ENCODE measurements at regions not wholly inside any gene's neighbourhood (a gene's known extent, or its start where the extent isn't known, plus 50 kb on each side); places are given as distances from the start of the nearest gene placed in this dataset.

DNA sequence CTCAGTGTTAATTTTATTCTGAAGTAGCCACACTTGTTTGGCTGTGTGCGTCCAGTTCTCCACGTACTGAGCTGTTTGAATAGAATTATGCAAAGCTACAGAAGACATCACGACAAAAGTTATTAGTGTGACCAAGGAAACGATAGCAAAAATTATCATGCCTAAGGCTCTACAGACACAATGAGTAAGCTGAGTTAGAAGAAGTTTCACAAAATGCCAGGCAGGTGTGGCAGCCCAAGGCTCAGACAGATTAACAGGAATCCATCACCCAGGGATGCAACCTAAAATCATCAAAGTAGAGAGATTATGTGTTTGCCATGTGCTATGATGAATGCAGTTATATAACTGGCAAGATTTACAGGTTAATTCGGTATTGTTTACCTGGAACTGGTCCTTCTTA is 73.1 kb upstream of the INCENP start:
- TF ChIP-seq SIN3A (IDR thresholded peaks at IDR 0.05; ENCODE audit: borderline replicate concordance, insufficient read depth, low read length) (no peak), POLR2AphosphoS5 (IDR thresholded peaks at IDR 0.05; ENCODE audit: low read depth, low read length) (no peak), TAF1 (IDR thresholded peaks at IDR 0.05; ENCODE audit: borderline replicate concordance, insufficient read depth, low read length) (no peak), FOXP2 (optimal IDR thresholded peaks at IDR 0.05; ENCODE audit: borderline replicate concordance, extremely low read depth, extremely low read length, insufficient read depth) (no peak)
- TF ChIP-seq, protein P1, sequence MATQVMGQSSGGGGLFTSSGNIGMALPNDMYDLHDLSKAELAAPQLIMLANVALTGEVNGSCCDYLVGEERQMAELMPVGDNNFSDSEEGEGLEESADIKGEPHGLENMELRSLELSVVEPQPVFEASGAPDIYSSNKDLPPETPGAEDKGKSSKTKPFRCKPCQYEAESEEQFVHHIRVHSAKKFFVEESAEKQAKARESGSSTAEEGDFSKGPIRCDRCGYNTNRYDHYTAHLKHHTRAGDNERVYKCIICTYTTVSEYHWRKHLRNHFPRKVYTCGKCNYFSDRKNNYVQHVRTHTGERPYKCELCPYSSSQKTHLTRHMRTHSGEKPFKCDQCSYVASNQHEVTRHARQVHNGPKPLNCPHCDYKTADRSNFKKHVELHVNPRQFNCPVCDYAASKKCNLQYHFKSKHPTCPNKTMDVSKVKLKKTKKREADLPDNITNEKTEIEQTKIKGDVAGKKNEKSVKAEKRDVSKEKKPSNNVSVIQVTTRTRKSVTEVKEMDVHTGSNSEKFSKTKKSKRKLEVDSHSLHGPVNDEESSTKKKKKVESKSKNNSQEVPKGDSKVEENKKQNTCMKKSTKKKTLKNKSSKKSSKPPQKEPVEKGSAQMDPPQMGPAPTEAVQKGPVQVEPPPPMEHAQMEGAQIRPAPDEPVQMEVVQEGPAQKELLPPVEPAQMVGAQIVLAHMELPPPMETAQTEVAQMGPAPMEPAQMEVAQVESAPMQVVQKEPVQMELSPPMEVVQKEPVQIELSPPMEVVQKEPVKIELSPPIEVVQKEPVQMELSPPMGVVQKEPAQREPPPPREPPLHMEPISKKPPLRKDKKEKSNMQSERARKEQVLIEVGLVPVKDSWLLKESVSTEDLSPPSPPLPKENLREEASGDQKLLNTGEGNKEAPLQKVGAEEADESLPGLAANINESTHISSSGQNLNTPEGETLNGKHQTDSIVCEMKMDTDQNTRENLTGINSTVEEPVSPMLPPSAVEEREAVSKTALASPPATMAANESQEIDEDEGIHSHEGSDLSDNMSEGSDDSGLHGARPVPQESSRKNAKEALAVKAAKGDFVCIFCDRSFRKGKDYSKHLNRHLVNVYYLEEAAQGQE (IDR thresholded peaks at IDR 0.05; ENCODE audit: insufficient read depth in 1 of 2, low read depth in 2 of 2, low read length in 2 of 2): no peak

DNA sequence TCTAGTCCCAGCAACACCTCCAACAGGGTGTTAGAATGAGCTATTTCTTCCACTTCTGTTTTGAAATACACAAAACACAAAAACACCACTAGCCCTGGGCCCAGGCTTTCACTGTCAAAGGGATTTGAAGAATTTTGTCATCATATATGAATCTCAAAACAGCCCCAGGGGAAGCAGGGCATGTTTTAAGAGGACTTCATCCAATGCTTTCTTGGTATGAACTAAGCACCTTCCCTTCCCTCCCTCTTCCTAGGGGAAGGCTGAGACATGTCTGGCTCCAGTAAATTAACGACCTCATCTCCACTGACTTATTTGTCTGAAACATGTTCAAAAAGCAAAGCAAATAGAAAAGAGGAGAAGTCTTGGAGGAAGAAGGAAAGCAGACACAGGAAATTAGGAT is 75.7 kb upstream of the INCENP start:
- TF ChIP-seq, protein P1 (IDR thresholded peaks at IDR 0.05; ENCODE audit: insufficient read depth in 1 of 2, low read depth in 2 of 2, low read length in 2 of 2): no peak
- no peak for TF ChIP-seq FOXP2 (optimal IDR thresholded peaks at IDR 0.05; ENCODE audit: borderline replicate concordance, extremely low read depth, extremely low read length, insufficient read depth)
- TF ChIP-seq TAF1 (IDR thresholded peaks at IDR 0.05; ENCODE audit: borderline replicate concordance, insufficient read depth, low read length): no peak
- no peak for TF ChIP-seq POLR2AphosphoS5 (IDR thresholded peaks at IDR 0.05; ENCODE audit: low read depth, low read length)
- TF ChIP-seq SIN3A (IDR thresholded peaks at IDR 0.05; ENCODE audit: borderline replicate concordance, insufficient read depth, low read length): no peak

DNA sequence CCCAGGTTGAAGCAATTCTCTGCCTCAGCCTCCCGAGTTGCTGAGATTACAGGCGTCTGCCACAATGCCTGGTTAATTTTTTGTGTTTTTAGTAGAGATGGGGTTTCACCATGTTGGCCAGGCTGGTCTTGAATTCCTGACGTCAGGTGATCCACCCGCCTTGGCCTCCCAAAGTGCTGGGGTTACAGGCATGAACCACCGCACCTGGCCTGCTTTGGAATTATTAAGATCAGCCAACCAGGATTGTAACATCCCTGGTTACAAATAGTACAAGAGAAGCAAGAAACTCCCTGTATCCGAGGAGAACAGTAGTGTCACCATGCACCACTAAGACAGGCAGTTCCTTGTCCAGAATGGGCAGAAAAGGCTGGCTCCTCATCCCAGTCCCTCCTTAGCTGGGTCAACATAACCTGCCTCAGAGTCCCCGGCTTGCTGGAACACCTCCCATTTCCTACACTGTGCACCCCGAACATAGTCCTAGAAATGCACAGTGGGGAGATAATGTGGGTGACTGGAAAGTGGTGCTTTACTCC is 77.2 kb upstream of the INCENP start:
- TF ChIP-seq POLR2AphosphoS5 (IDR thresholded peaks at IDR 0.05; ENCODE audit: low read depth, low read length) (no peak), FOXP2 (optimal IDR thresholded peaks at IDR 0.05; ENCODE audit: borderline replicate concordance, extremely low read depth, extremely low read length, insufficient read depth) (no peak), SIN3A (IDR thresholded peaks at IDR 0.05; ENCODE audit: borderline replicate concordance, insufficient read depth, low read length) (no peak), TAF1 (IDR thresholded peaks at IDR 0.05; ENCODE audit: borderline replicate concordance, insufficient read depth, low read length) (no peak)
- TF ChIP-seq, protein P1 (IDR thresholded peaks at IDR 0.05; ENCODE audit: insufficient read depth in 1 of 2, low read depth in 2 of 2, low read length in 2 of 2): no peak

DNA sequence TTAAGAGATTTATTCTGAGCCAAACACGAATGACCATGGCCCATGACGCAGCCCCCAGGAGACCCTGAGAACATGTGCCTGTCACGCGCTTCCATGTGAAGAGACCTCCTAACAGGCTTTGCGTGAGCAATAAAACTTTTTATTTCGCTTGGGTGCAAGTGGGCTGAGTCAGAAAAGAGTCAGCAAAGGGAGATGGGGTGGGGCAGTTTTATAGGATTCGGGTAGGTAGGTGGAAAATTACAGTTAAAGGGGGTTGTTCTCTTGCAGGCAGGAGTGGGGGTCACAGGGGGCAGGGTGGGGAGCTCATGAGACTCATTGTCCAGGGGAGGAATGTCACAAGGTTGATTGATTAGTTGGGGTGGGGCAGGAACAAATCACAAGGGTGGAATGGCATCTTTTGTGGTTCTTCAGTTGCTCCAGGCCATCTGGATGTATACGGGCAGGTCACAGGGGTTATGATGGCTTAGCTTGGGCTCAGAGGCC is 77.2 kb upstream of the FTH1 start:
- TF ChIP-seq, protein P1 (IDR thresholded peaks at IDR 0.05; ENCODE audit: insufficient read depth in 1 of 2, low read depth in 2 of 2, low read length in 2 of 2): no peak
- no peak for TF ChIP-seq FOXP2 (optimal IDR thresholded peaks at IDR 0.05; ENCODE audit: borderline replicate concordance, extremely low read depth, extremely low read length, insufficient read depth)
- no peak for TF ChIP-seq POLR2AphosphoS5 (IDR thresholded peaks at IDR 0.05; ENCODE audit: low read depth, low read length)
- no peak for TF ChIP-seq TAF1 (IDR thresholded peaks at IDR 0.05; ENCODE audit: borderline replicate concordance, insufficient read depth, low read length)
- TF ChIP-seq SIN3A (IDR thresholded peaks at IDR 0.05; ENCODE audit: borderline replicate concordance, insufficient read depth, low read length): no peak
